ENCODE measurements at regions not wholly inside any gene's neighbourhood (a gene's known extent, or its start where the extent isn't known, plus 50 kb on each side); places are given as distances from the start of the nearest gene placed in this dataset.

DNA sequence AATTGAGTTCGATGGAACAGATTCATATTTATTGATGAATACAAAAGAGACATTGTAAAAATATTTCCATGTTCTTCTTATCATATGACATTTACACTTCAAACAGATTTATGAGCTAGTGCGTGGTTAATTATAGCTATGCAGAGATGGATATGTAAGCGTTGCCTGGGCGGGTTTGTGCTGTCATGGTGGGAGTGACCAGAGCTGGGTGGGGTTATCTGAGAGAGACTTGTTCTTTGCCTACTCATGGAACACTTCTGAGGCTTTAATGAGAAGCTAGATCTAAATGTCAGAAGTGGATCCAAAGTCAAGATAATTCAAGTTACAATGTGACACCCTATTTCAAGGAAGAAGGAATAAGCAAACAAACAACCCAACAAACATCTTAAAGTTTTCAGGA is 162.3 kb upstream of the ZEB2 start:
- no peak for DNase-seq (ENCODE audit: low read depth, low spot score)

DNA sequence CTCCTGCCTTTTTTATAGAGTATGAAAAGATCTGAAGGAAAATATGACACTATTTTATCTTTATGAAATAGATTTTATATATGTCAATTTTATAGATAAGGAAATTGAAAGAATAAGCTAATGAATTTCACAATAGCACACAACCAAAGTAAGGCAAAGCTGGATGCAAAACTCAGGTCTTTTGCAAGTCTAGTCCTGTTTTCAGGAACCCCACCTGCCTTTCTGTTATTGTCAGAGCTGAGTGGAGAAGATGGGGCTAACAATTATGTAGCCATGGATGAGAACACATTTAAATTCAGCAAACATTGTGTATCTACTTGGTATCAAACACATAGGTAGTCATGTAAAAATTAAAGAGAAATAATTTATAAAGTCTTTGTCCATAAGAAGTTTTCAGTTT is 161.5 kb upstream of the ZEB2 start:
- no peak for DNase-seq (ENCODE audit: low read depth, low spot score)

DNA sequence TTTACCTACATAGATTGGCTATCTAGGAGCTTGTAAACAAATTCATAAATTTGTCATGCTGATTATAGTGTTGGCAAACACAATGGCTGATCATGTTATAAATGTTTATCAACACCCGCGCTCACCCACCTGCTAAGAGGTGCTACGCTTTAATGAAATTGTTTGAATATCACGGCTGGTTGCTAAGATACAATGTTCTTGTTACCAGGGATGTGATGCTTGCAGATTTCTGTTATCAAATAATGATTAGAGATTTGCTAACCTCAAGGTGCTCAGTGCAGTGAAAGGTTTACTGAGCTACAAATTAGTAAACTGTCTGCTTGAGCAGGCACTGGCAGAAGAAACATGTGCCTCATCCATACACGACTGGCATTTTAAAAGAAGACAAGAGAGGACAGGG is 160.0 kb upstream of the ZEB2 start:
- DNase-seq (ENCODE audit: low read depth, low spot score) = no peak

DNA sequence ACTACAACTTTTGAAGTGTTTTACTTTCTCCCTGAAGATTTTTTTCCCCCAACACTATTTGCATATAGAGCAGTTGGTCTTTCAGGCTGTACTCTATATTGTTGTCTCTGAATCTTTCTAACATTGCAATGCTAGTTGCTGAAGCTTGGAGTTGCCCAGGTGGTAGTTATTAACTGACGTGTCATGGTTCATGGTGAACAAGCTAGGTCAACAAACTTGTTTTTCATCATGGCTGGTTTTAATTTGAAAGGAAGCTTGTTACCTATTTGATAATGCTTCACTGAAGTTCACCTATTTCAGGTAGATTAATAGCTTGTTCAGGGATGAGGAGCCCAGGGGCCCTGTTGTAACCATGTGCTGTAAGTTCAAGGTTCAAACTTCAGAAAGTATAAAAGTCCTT is 158.8 kb upstream of the ZEB2 start:
- DNase-seq (ENCODE audit: low read depth, low spot score) = no peak

DNA sequence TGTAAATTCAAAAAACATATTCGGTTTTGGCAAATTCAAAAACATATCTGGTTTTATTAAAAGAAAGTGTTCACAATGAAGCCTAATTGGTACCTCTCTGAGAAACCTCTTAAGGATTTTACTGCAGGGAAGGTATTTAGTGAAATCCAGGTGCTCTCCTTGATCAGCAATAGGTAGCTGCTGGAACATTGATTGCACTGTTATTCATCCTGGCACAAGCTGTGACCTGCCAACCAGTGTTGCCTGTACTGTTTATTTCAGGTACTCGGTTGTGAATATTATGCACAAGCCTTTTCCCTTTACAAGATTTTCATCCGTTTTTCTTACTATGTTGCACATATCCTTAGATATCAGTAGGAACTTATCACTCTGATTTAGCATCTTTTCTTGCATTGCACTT is 155.8 kb upstream of the ZEB2 start:
- no peak for DNase-seq (ENCODE audit: low read depth, low spot score)

DNA sequence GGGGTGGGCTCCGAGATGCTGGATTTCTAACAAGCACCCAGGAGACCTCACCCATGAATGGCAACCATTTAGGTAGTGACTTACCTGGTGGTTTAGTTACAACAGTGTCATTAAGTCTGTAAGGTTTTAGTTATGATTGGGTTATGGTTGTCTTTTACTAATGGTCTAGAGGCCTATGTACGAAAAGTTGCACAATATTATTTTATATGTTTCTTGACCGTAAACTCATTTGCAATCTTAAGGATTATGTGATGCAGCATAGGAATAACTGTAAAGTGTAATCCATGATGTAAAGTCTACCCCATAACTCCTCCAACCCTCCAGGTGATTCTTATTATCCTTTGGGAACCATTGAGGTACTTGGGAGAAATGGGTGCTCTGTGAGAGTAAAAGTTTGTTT is 155.4 kb upstream of the ZEB2 start:
- DNase-seq (ENCODE audit: low read depth, low spot score) = no peak

DNA sequence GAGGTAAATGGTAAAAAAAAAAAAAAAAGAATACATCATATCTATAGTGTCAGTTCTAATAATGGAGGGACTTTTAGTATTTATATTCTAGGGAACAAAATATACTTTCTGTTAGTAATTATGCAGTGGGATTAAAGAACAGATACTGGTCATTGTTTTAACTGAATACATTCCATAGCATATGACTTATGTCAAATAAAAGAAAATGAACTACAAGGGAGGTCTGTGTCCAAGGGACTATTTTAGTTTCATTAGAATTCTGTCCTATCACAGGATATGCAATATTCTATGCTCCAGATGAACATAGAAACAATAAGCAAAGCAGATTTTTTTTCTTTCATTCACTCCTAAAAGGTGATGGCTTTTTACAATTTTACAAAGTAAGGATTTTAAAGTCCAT is 154.2 kb upstream of the ZEB2 start:
- DNase-seq (ENCODE audit: low read depth, low spot score) = no peak

DNA sequence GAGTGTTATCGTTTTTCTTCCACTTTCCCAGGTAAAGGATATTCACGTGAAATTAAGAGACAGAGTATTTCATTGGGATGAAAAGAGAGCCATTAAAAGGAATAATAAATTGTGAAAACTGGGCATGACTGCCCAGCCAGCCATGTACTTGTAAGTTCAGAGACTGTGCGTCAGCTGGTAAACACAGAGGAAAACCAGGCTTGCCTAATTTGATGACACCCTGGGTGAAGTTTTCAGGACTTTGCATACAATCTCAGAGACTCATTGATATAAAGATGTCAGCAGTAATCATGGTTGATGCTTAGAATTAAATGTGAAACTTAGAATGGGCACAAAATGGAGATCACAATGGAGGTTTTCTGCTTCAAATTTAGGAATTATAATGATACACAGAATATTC is 153.5 kb upstream of the ZEB2 start:
- no peak for DNase-seq (ENCODE audit: low read depth, low spot score)

DNA sequence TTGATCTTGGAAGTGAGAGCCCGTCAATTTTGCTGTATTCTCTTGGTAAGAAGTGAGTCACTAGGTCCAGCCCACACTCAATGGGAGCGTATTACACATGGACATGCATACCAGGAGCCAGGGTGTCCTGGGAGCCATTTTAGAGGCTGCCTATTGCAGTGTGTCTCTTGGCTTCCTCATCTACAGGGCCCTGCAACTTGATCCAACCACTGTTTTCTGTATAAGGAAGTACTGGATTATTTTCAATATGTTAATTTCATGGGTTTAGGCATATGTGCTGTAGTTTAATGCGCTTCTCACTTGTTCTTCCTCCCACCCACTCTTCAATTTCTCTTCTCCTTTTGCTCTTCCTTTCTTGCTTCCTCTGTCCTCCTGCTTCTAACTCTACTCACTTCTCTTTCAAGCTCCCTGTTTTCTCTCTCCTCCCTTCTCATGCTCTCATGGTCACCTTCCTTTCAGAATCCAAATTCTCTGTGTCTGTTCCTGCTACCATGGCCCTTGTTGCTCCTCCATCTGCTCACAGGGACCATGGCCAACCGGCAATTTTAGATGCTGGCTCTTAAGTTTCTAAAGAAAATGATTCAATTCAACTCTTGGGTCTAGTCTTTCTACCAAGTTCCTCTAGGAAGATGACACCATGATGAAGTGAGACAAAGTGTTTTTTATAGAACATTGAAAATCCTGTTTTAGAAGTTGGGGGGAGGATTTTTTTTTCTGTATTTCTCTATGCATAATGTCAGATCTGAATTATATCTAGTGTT is 152.0 kb upstream of the ZEB2 start:
- DNase-seq (ENCODE audit: low read depth, low spot score) = no peak

DNA sequence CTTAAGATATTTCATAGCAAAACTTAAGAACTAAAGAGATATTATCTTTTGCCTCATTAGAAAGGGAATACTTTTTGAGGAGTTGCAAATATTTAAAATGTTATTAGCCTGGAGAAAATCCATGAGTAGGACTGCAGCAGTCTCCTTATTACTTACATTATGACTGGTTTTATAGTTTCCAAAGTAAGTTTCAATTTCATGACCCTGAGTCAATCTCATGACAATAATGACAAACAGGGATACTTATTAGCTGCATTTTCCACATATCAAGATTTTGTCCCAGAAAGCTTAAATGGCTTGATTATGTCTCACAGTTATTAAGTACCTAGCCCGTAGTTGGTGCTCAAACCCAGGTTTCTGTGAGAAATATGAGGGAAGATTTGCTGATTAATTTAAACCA is 150.8 kb upstream of the ZEB2 start:
- no peak for DNase-seq (ENCODE audit: low read depth, low spot score)

DNA sequence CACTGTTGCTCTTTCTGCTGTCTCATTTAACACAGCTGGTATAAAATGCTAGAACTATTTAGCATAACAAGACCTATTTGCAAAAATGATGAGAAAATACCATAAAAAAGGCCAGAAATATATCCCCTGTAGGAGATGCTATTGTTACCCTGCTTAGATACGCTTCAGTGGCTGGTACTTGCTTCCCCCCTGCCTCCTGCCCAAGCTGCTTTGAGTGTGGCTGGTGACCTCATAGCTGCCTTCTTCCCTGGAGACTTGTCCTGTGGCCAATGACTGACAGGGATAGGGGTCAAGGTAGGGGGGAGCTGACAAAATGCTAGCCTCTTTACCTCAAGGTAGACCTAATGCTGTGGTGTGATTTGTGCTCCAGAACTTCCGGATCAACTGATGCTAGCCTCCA is 150.2 kb upstream of the ZEB2 start:
- DNase-seq (ENCODE audit: low read depth, low spot score) = no peak

DNA sequence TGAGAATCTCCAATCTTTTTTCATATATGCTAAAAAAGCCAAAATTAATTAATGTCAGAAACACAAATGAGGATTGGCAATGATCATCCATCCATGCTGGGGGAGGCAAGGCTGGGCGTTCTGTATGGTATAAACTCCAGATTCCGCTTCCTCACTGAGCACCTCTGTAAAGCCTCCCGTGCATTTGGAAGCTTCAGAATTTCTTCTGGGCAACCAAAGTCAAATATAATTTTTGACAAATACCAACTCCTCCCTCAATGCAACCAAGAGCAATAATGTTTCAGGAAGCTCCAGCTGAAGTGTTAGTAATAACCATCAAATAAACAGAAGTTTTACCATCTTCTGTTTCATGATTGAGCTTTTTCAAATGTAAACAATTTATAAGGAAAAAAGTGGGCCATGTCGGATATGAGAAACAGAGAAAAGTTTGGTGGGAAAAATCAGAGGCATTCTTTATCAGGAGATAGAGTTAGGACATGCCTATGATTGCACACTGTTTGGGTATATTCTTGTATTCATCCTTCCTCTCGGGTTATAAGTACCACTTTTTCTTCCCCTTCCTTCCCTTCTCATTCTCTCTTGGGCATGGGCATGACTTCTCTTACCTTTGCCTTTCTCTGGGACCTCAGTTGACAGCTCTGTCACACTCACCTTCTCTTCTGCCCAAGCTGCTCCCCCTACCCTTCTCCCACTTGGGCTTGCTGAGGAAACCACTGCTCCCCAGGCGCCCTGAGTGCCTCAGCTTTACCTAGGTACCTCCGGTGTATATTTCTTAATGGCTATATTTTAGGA is 149.5 kb upstream of the ZEB2 start:
- no peak for DNase-seq (ENCODE audit: low read depth, low spot score)

DNA sequence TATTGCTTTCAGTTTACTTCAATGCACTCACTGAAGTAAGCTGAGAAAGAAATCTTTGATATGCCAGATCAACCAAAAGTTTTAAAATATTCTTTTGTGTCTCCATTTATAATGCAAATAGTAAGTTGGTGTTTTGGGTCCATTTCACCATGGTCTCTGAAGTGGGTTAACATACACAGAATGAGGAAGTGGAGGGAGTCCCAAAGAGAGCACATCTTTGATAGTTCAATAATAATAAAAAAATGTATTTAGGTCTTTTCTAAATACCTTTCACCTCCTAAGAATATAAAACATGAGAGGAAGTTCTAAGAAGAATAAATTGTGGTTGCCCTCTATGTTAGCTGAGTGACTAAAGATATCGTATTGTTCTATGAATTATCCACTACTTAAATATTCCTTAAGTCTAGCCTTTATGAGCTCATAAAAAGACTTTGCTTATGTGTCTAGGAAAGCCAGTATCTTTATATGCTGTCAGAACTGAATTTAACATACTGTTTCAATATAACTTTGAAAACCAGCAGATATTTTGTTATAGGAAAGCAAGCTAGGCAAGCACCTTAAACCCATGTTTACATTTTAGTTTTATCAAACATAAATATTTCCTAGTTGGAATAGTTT is 148.7 kb upstream of the ZEB2 start:
- DNase-seq (ENCODE audit: low read depth, low spot score) = no peak

DNA sequence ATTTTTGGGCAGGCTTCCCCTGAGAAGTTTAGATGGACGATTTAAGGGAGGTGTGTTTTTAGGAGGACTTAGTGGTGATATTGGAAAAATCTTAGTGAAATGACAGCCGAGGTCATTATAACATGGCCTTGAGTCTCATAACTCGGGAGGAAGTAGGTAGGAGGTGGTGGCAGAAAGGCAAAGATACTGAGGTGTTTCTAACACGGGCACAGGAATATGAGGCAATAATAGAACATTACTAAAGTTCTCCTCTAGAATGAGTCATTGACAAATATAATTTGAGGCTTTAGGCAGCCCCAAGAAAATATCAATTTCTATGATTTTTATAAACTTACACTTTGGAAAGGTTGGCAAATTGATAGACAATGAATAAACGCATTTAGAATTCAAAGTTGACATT is 146.1 kb upstream of the ZEB2 start:
- no peak for DNase-seq (ENCODE audit: low read depth, low spot score)

DNA sequence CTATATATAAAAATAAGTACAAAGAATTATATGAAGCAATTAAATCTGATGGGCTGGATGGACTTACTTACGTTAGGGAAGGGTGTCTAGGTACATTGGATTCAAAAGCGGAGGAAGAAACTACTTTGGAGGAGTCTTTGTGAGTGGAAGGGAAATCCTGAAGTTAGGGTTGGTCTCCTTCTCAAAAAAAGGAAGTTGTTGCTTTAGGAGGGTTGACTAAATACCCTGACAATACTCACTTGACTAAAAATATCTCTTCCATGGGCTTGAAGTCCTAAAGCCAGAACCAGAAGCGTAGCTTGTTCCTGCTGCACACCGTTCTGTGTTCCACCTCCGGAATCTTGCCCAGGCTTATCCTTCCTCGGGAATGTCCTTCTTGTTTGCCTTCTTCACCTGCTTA is 143.3 kb upstream of the ZEB2 start:
- DNase-seq (ENCODE audit: low read depth, low spot score) = no peak

DNA sequence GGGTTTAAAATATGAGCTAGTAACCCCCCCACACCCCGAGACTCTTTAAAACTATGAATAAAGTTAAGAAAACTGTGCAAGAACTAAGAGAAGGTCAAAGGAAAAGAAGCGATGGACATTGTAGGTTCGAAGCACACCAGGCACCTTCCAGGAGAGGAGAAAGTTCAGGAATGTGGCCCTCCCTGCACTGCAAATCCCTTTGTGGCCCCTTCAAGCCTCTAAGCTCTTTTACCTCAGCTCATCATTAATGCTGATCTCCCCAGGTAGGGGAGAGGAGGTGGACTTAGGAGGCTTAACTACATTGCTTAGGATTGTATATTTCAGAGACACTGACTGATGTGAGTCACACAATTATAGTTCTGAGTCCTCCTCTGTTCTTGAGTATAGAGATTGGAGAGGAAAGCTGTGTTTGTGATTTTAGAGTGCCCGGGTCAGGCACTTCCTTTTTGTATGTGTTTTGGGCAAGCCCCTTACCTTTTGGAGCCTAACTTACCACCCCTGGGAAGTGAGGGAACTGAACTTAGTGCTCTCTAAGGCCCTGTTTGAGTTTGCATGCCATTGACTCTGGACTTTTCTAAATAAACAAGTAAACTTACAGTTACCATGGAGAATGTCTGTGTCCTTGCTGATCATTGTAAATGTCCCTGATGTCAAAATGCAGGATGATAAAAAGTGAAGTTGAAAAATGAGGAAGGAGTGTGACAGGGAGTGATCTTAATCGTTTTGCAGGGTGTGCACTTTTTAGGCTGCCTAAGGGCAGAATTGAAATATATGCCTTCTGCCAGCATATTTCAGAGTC is 140.8 kb upstream of the ZEB2 start:
- DNase-seq (ENCODE audit: low read depth, low spot score) = no peak

DNA sequence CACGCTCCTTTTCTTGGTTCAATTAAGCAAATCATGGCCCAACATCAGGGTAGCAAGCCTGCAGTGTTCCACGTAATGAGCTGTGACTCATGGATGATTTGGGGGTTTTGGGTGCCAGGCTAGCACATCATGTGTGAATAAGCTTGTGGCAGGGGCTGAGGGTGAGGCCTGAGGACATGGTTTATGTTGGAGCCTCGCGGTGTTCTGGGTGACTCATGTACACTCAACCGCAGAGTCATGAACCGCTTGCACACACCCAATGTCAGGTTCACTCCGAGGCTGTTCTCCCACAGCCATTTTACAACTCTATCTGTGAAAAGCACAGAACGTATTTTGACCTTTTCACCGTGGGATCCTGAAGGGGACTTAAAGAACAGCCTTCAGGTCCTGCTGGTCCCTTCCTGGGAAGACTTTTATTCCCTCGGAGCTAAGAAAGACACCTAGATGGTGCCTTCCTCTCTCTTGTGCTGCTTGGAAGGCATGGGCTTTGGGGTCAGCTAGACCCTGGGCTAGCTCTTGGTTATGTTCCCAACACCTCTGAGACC is 139.9 kb upstream of the ZEB2 start:
- no peak for DNase-seq (ENCODE audit: low read depth, low spot score)

DNA sequence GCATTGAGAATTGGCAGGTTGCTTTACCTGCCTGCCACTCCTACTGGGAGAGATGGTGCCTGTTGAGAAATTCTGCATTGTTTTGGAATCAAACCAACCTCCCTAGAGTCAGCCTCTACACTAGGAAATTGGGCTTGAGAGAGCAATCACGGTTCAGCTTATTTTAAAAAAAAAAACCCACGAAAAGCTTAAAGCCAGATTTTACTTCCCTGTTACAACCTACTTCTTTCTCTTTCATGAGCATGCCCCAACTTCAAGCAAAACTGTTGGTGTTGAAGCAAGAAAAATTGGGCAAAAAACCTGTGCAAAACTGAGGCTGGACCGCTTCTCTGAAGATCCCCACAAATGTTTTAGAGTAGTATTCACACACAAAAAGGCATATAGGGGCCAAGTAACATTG is 134.6 kb upstream of the ZEB2 start:
- DNase-seq (ENCODE audit: low read depth, low spot score) = no peak

DNA sequence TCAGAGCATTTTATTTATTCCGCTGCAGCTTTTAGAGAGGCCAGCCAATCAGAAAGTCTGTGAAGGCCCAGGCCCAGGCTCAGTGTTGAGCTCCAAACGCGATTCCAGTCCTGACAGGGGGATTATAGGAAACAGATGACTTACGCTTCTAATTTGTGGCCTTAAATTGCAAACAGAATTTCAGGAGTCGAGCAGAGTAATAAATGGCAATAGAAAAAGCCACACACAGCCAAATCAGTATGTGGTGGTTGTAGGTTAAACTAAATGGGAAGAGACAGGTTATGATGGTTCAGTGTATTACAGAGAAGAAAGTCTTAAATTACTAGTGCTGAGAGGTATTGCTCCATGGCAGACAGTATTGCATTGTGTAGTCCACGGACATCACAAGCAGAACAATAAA is 131.0 kb upstream of the ZEB2 start:
- DNase-seq (ENCODE audit: low read depth, low spot score) = no peak

DNA sequence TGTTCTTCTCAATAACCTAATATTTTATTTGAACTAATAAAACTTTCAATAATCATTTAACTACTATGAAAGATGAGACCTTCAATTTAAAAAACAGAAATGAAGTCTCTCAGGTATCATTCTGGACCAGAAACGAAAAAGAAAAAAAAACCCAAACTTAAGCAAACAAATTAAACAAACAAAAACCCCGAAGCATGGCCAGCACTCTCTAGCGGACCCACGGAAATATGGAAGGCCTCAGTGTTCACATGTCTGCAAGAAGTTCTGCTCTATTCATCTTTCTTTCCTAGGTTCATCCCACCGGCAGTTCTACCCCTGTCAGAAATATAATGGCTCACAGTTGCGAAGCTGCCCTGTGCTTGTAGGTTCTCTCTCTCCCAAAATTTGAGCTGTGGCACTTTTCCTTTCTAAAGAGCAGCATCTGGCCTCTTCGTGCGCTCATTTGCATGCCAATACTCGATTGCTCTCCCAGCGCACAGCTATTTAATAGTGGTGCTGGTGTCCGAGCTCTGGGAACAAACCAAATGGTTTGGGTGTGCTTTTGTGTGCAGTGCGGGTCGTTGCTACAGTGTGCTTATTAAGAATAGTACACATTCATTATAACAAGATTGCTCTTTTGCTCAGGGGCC is 129.0 kb upstream of the ZEB2 start:
- no peak for DNase-seq (ENCODE audit: low read depth, low spot score)

DNA sequence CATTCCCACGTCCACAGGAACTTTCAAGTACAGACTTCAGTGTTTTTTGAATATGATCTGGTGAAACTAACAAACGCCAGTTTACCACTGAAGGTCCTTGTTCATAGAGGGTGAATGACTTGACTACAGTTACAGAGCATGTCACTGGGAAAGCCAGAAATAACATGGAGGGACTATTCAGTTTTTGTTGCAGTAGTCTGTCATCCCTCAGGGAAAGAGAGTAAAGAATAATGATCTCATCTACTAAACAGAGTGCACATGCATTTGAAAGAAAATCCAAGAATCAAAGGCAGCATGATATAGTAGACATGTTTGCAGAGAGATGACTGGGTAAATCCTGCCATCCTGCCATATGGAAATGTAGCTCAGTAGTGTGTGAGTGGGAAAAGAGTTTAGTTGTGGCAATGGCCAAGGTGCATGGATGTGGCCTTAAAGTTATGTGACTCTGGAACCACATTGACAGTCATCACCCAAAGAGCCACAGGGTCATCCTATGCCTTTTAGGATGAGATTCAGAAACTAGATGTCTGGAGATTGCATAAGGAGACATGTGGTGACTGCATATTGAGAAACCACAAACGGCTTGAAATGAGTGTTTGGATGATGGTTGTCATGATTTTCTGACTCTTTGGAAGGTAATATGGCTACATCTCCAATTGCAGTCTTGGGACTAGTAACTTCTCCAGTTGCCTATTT is 125.3 kb upstream of the ZEB2 start:
- DNase-seq (ENCODE audit: low read depth, low spot score) = no peak
